IMR-90 (cell line): ENCODE measurements at regions not wholly inside any gene's neighbourhood (a gene's known extent, or its start where the extent isn't known, plus 50 kb on each side); places are given as distances from the start of the nearest gene placed in this dataset.

Source experiments
- ATAC-seq: fragments of 200-7000 bp; cut with Tn5 transposase; 2 replicates; pipeline ENCODE4 v1.9.1; 2020; ENCODE audit warnings: low read depth, mild to moderate bottlenecking, moderate library complexity
- BruUV-seq: library from RNA; stranded (reverse); fragments of 400-500 nt; replicated peaks from 2 replicates; lab custom pipeline; 2021; lab: Mats Ljungman, UMichigan
- CTCF ChIA-PET: fragments of 300-600 bp; formaldehyde crosslinking; extraction: SDS; loops from one replicate; lab custom pipeline; 2021; ENCODE audit warnings: antibody characterized with exemption; lab: Yijun Ruan, JAX
- POLR2A ChIA-PET: fragments of 300-600 bp; sonication (Branson Sonifier 250); formaldehyde crosslinking; loops from one replicate; lab custom pipeline; 2022; ENCODE audit warnings: antibody characterized with exemption; ENCODE audit not compliant: unreplicated experiment; lab: Charles Lee
- DNase-seq: peaks from one replicate; pipeline ENCODE4 v3.0.0; 2013
- H2AFZ ChIP-seq: replicated peaks from 2 replicates; pipeline ENCODE3; 2013; ENCODE audit warnings: low read length, mild to moderate bottlenecking; ENCODE audit not compliant: poor library complexity
- H2AK5ac ChIP-seq: 2 replicates; pipeline ENCODE4 v1.6.1; 2013; ENCODE audit warnings: low read depth, low read length, inconsistent platforms
- H2AK9ac ChIP-seq: replicated peaks from 2 replicates; pipeline ENCODE3; 2013; ENCODE audit warnings: mild to moderate bottlenecking, low read depth, low read length, moderate library complexity; ENCODE audit not compliant: poor library complexity
- H2BK120ac ChIP-seq: 2 replicates; pipeline ENCODE4 v1.6.1; 2013; ENCODE audit warnings: low read depth, low read length, inconsistent platforms
- H2BK15ac ChIP-seq: 3 replicates; pipeline ENCODE4 v1.6.1; 2013; ENCODE audit warnings: low read depth, low read length, inconsistent platforms
- H2BK20ac ChIP-seq: 2 replicates; pipeline ENCODE4 v1.6.1; 2013; ENCODE audit warnings: low read depth, mild to moderate bottlenecking, inconsistent platforms, low read length, moderate library complexity
- H2BK5ac ChIP-seq: 2 replicates; pipeline ENCODE4 v1.6.1; 2013; ENCODE audit warnings: mild to moderate bottlenecking, low read depth, low read length, inconsistent platforms; ENCODE audit not compliant: poor library complexity, severe bottlenecking
- H3K14ac ChIP-seq: replicated peaks from 2 replicates; pipeline ENCODE4 v1.6.1; 2013; ENCODE audit warnings: low read depth, low read length, inconsistent platforms
- H3K18ac ChIP-seq: 2 replicates; pipeline ENCODE4 v1.6.1; 2013; ENCODE audit warnings: low read depth, low read length, control low read depth
- H3K23ac ChIP-seq: 2 replicates; pipeline ENCODE4 v1.6.1; 2013; ENCODE audit warnings: low read depth, low read length, inconsistent platforms
- H3K27ac ChIP-seq: 2 replicates; pipeline ENCODE4 v1.5.1; 2013; ENCODE audit warnings: mild to moderate bottlenecking, control low read depth, low read length; ENCODE audit not compliant: insufficient read depth
- H3K27me3 ChIP-seq: 2 replicates; pipeline ENCODE4 v1.6.1; 2013; ENCODE audit warnings: low read length; ENCODE audit not compliant: control insufficient read depth, insufficient read depth
- H3K36me3 ChIP-seq: 2 replicates; pipeline ENCODE4 v1.6.1; 2013; ENCODE audit warnings: low read length, mixed read lengths; ENCODE audit not compliant: control insufficient read depth, insufficient read depth
- H3K4ac ChIP-seq: 2 replicates; pipeline ENCODE4 v1.6.1; 2013; ENCODE audit warnings: low read depth, low read length, inconsistent platforms
- H3K4me1 ChIP-seq: 2 replicates; pipeline ENCODE4 v1.6.1; 2013; ENCODE audit warnings: low read length, mixed read lengths; ENCODE audit not compliant: control insufficient read depth, insufficient read depth
- H3K4me2 ChIP-seq: 2 replicates; pipeline ENCODE4 v1.6.1; 2013; ENCODE audit warnings: low read depth, mild to moderate bottlenecking, control low read depth, low read length, moderate library complexity
- H3K4me3 ChIP-seq: 2 replicates; pipeline ENCODE4 v1.5.1; 2013; ENCODE audit warnings: low read depth, mild to moderate bottlenecking, control low read depth, low read length, moderate library complexity; ENCODE audit not compliant: insufficient read depth
- H3K56ac ChIP-seq: 2 replicates; pipeline ENCODE4 v1.6.1; 2013; ENCODE audit warnings: low read length, inconsistent platforms; ENCODE audit not compliant: insufficient read depth; ENCODE audit errors: extremely low read depth
- H3K79me1 ChIP-seq, 2 experiments: 2 replicates each; pipeline ENCODE4 v1.6.1; 2013; ENCODE audit warnings: low read length in 2 of 2, inconsistent platforms in 1 of 2, low read depth in 1 of 2
- H3K9ac ChIP-seq: 2 replicates; pipeline ENCODE4 v1.6.1; 2013; ENCODE audit warnings: low read depth, low read length, control low read depth
- H3K9me1 ChIP-seq: 2 replicates; pipeline ENCODE4 v1.6.1; 2013; ENCODE audit warnings: low read length, inconsistent platforms; ENCODE audit not compliant: insufficient read depth
- H3K9me3 ChIP-seq: 2 replicates; pipeline ENCODE4 v1.6.1; 2013; ENCODE audit warnings: low read length; ENCODE audit not compliant: control insufficient read depth, insufficient read depth
- H4K20me1 ChIP-seq: 2 replicates; pipeline ENCODE4 v1.6.1; 2013; ENCODE audit warnings: low read length, inconsistent platforms; ENCODE audit not compliant: insufficient read depth
- H4K5ac ChIP-seq: 2 replicates; pipeline ENCODE4 v1.6.1; 2013; ENCODE audit warnings: mild to moderate bottlenecking, low read depth, low read length, control low read depth
- H4K8ac ChIP-seq, 2 experiments: 2 replicates each; pipeline ENCODE4 v1.6.1; 2013; ENCODE audit warnings: low read depth in 2 of 2, low read length in 2 of 2, control low read depth in 1 of 2, inconsistent platforms in 1 of 2
- H4K91ac ChIP-seq: 2 replicates; pipeline ENCODE4 v1.6.1; 2013; ENCODE audit warnings: low read depth, low read length, inconsistent platforms; ENCODE audit not compliant: insufficient read depth
- BHLHE40 ChIP-seq: fragments of 150-350 bp; IDR thresholded peaks from 2 replicates; pipeline ENCODE4 v1.6.1; 2016; ENCODE audit warnings: mild to moderate bottlenecking, low read depth, low read length
- CEBPB ChIP-seq: IDR thresholded peaks from 2 replicates; pipeline ENCODE4 v1.6.1; 2012; ENCODE audit warnings: low read depth, low read length, improper control_type of control experiment
- MAFK ChIP-seq: IDR thresholded peaks from 2 replicates; pipeline ENCODE4 v1.6.1; 2012; ENCODE audit warnings: low read depth, low read length, improper control_type of control experiment
- MXI1 ChIP-seq: IDR thresholded peaks from 2 replicates; pipeline ENCODE4 v1.6.1; 2012; ENCODE audit warnings: low read depth, mild to moderate bottlenecking, low read length, moderate library complexity, borderline replicate concordance
- NFE2L2 ChIP-seq: fragments of 150-350 bp; IDR thresholded peaks from 2 replicates; pipeline ENCODE4 v1.6.1; 2016; ENCODE audit warnings: low read depth, mild to moderate bottlenecking, low read length
- RAD21 ChIP-seq: IDR thresholded peaks from 2 replicates; pipeline ENCODE4 v1.6.1; 2012; ENCODE audit warnings: low read length, improper control_type of control experiment
- RCOR1 ChIP-seq: IDR thresholded peaks from 2 replicates; pipeline ENCODE4 v1.6.1; 2012; ENCODE audit warnings: mild to moderate bottlenecking, low read length, improper control_type of control experiment; ENCODE audit not compliant: insufficient replicate concordance
- SMC3 ChIP-seq: fragments of 150-350 bp; IDR thresholded peaks from 2 replicates; pipeline ENCODE4 v1.6.1; 2016; ENCODE audit warnings: low read depth, mild to moderate bottlenecking, antibody characterized with exemption, low read length, moderate library complexity
- WGBS, 2 experiments: methylation state at CpG; one replicate each; pipeline versions ENCODE4 v1.1.5 to v1.1.7; 2013; ENCODE audit warnings: missing lambda C conversion rate in 2 of 2; ENCODE audit not compliant: insufficient read length in 1 of 2; ENCODE audit errors: extremely low coverage in 2 of 2; 5-methylcytosine and 5-hydroxymethylcytosine counted together
- dilution Hi-C: fragments of 300-500 bp; cut with HindIII; formaldehyde crosslinking; loops from one replicate; pipeline ENCODE4 v1.14.3; 2018; ENCODE audit warnings: low sequenced_read_pairs; ENCODE audit not compliant: unreplicated experiment
- in situ Hi-C: fragments of 300-500 bp; cut with MboI; formaldehyde crosslinking; loops from 3 replicates; pipeline ENCODE4 v1.14.3; 2019; ENCODE audit warnings: low sequenced_read_pairs, inconsistent platforms, mixed read lengths
- intact Hi-C: fragments of 100-400 bp; cut with micrococcal nuclease; formaldehyde crosslinking; loops from 2 replicates; pipeline ENCODE4 v1.10.0; 2022

DNA sequence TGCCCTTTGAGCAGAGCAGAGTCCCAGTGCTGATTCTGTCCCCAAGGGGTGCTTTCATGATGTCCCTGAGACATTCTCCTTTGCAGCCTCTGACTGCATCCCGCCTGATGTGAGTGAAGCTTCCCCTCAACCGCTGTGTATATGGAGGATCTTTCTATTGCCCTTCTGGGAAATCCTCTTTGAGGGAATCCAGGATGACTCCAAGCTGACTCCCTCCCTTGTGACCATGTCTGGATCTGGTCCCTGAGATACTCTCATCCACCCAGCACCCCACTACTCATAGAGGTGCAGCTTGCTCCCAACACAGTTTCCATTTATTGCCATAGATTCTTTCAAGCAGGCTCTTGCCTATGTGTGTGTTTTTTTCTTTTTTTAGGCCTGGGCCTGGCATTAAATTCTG is 216.5 kb downstream of the SEC61B start:
- dilution Hi-C loops: no loop called here
- WGBS, 2 experiments: no CpG with 5 or more reads among the region's 2 CpGs
- Histone ChIP-seq H4K20me1 (no peaks in the 10 kb centered on the region), H4K91ac (no peak overlapping the region), H2AK9ac (no peak overlapping the region), H3K9ac (no peak overlapping the region), H3K18ac (no peak overlapping the region), H2BK15ac (no peak overlapping the region), H4K5ac (no peak overlapping the region), H4K8ac (no peak overlapping the region), H3K27ac (no peak overlapping the region), H3K23ac (no peak overlapping the region), H3K4me1 (peaks cover 8% of the 10 kb centered on the region), H3K9me1 (0 out of 2 replicates have a peak, but pooled peaks cover 2% of the 10 kb centered on the region), H2BK5ac (no peak overlapping the region), H2AK5ac (no peak overlapping the region), H3K36me3 (no peaks in the 10 kb centered on the region), H3K9me3 (no peaks in the 10 kb centered on the region), H3K27me3 (no peaks in the 10 kb centered on the region), H3K14ac (no peak overlapping the region), H3K4me2 (no peak overlapping the region), H3K4me3 (no peak overlapping the region), H3K79me1 (no peaks in the 10 kb centered on the region), H2BK120ac (peak overlapping the region; percentile 32), H3K56ac (no peak overlapping the region), H3K4ac (no peak overlapping the region), H2BK20ac (peak overlapping the region; percentile 32; the same call in 1 of the 2 replicates), H2AFZ (no peak overlapping the region)
- no peak for DNase-seq
- no peak for ATAC-seq
- no TSS peak for BruUV-seq
- intact Hi-C loops: no loop called here
- ChIA-PET POLR2A (no interaction called here), CTCF (no interaction called here)
- TF ChIP-seq RCOR1 (no peak), MAFK (no peak), SMC3 (no peak), NFE2L2 (no peak), RAD21 (no peak), CEBPB (no peak), BHLHE40 (no peak), MXI1 (no peak)
- in situ Hi-C loops: no loop called here
